WTC11 (cell line): ENCODE measurements at regions not wholly inside any gene's neighbourhood (a gene's known extent, or its start where the extent isn't known, plus 50 kb on each side); places are given as distances from the start of the nearest gene placed in this dataset.

Source experiments
- ARID4B ChIP-seq: sonication (generic); formaldehyde crosslinking; IDR thresholded peaks from 2 replicates; pipeline ENCODE4 v1.8.0; 2023; ENCODE audit warnings: missing genetic modification reagents, mild to moderate bottlenecking, borderline replicate concordance
- ATF3 ChIP-seq: sonication (generic); formaldehyde crosslinking; conservative IDR thresholded peaks from 2 replicates; pipeline ENCODE4 v1.8.1; 2022; ENCODE audit warnings: mild to moderate bottlenecking, missing genetic modification reagents
- CTCF ChIP-seq: fragments of 200-600 bp; IDR thresholded peaks from 2 replicates; pipeline ENCODE4 v1.8.0; 2022; ENCODE audit warnings: antibody characterized with exemption
- FOXP1 ChIP-seq: sonication (generic); formaldehyde crosslinking; IDR thresholded peaks from 2 replicates; pipeline ENCODE4 v1.8.0; 2022; ENCODE audit warnings: missing genetic modification reagents, mild to moderate bottlenecking, moderate library complexity, borderline replicate concordance
- GABPB1 ChIP-seq: sonication (generic); formaldehyde crosslinking; IDR thresholded peaks from 2 replicates; pipeline ENCODE4 v1.8.1; 2023; ENCODE audit warnings: mild to moderate bottlenecking, missing genetic modification reagents
- JAZF1 ChIP-seq: fragments of 250-450 bp; sonication (Bioruptor Pico); IDR thresholded peaks from 2 replicates; pipeline ENCODE4 v1.9.0; 2021; ENCODE audit warnings: moderate library complexity, mild to moderate bottlenecking, inconsistent platforms
- JUN ChIP-seq: sonication (generic); formaldehyde crosslinking; IDR thresholded peaks from 2 replicates; pipeline ENCODE4 v1.8.0; 2023; ENCODE audit warnings: mild to moderate bottlenecking, missing genetic modification reagents
- MAX ChIP-seq: sonication (generic); formaldehyde crosslinking; IDR thresholded peaks from 2 replicates; pipeline ENCODE4 v1.8.0; 2022; ENCODE audit warnings: mild to moderate bottlenecking, missing genetic modification reagents
- NR3C1 ChIP-seq: sonication (generic); formaldehyde crosslinking; conservative IDR thresholded peaks from 2 replicates; pipeline ENCODE4 v1.8.1; 2023; ENCODE audit warnings: low read depth, mild to moderate bottlenecking, missing genetic modification reagents
- PRDM15 ChIP-seq: sonication (generic); formaldehyde crosslinking; IDR thresholded peaks from 2 replicates; pipeline ENCODE4 v1.8.0; 2022; ENCODE audit warnings: missing genetic modification reagents
- RELA ChIP-seq: sonication (generic); formaldehyde crosslinking; IDR thresholded peaks from 2 replicates; pipeline ENCODE4 v1.8.1; 2022; ENCODE audit warnings: missing genetic modification reagents, mild to moderate bottlenecking, borderline replicate concordance
- TEAD1 ChIP-seq: sonication (generic); formaldehyde crosslinking; IDR thresholded peaks from 2 replicates; pipeline ENCODE4 v1.8.0; 2022; ENCODE audit warnings: mild to moderate bottlenecking, missing genetic modification reagents
- USF1 ChIP-seq: sonication (generic); formaldehyde crosslinking; IDR thresholded peaks from 2 replicates; pipeline ENCODE4 v1.8.0; 2022; ENCODE audit warnings: mild to moderate bottlenecking, missing genetic modification reagents
- ZNF121 ChIP-seq: sonication (generic); formaldehyde crosslinking; IDR thresholded peaks from 2 replicates; pipeline ENCODE4 v1.8.0; 2023; ENCODE audit warnings: missing genetic modification reagents

GRCh38 chr5:37955748-37956147, 115.9 kb upstream of the GDNF start:
- TF ChIP-seq ZNF121 (CRISPR knock-in tag), result no peak
- no peak for TF ChIP-seq FOXP1 (CRISPR knock-in tag)
- TF ChIP-seq CTCF, result no peak
- TF ChIP-seq GABPB1, result no peak
- TF ChIP-seq JAZF1 (CRISPR knock-in tag), result no peak
- no peak for TF ChIP-seq TEAD1
- TF ChIP-seq RELA (CRISPR knock-in tag), result no peak
- no peak for TF ChIP-seq ARID4B
- TF ChIP-seq MAX (CRISPR knock-in tag), result no peak
- no peak for TF ChIP-seq NR3C1 (CRISPR knock-in tag)
- no peak for TF ChIP-seq USF1
- TF ChIP-seq ATF3, result no peak
- TF ChIP-seq JUN, result no peak
- no peak for TF ChIP-seq PRDM15
